Epithelial cell of proximal tubule (primary cell): ENCODE measurements at regions not wholly inside any gene's neighbourhood (a gene's known extent, or its start where the extent isn't known, plus 50 kb on each side); places are given as distances from the start of the nearest gene placed in this dataset.

ENCODE experiments used
- DNase-seq: peaks from one replicate; pipeline ENCODE4 v3.0.0-alpha.2; 2011; ENCODE audit warnings: low read depth
- H3K4me3 ChIP-seq: 2 replicates; pipeline ENCODE4 v1.5.1; 2011; ENCODE audit warnings: low read depth, mild to moderate bottlenecking, low read length
- CTCF ChIP-seq: conservative IDR thresholded peaks from 2 replicates; pipeline ENCODE4 v1.5.1; 2012; ENCODE audit warnings: low read depth, mild to moderate bottlenecking, low read length

- DNase-seq: no peak
- no peak overlapping the region for H3K4me3 ChIP-seq
- TF ChIP-seq CTCF: no peak
Measured at GRCh38 chr1:232473324-232473723, 156.6 kb downstream of the SIPA1L2 start.

GRCh38 chr1:232472485-232473041 is 157.4 kb downstream of the SIPA1L2 start:
- DNase-seq: no peak

GRCh38 chr1:232471250-232471649 is 158.7 kb downstream of the SIPA1L2 start:
- H3K4me3 ChIP-seq: no peak overlapping the region
- DNase-seq: no peak
- no peak for TF ChIP-seq CTCF

More at GRCh38 chr1:232472485-232473041, 157.4 kb downstream of the SIPA1L2 start:
- no peak overlapping the region for H3K4me3 ChIP-seq
- no peak for TF ChIP-seq CTCF

- no peak for TF ChIP-seq CTCF
- DNase-seq: no peak
- no peak overlapping the region for H3K4me3 ChIP-seq
Measured at GRCh38 chr1:232470711-232471110, 159.2 kb downstream of the SIPA1L2 start.

- no peak for DNase-seq
- no peak for TF ChIP-seq CTCF
Measured at GRCh38 chr1:232468249-232468648, 161.7 kb downstream of the SIPA1L2 start.

GRCh38 chr1:232467073-232467760 is 162.7 kb downstream of the SIPA1L2 start:
- no peak for DNase-seq
- H3K4me3 ChIP-seq: no peak overlapping the region
- TF ChIP-seq CTCF: no peak

More at GRCh38 chr1:232468249-232468648, 161.7 kb downstream of the SIPA1L2 start:
- H3K4me3 ChIP-seq: no peak overlapping the region

GRCh38 chr1:232464325-232464724 is 165.6 kb downstream of the SIPA1L2 start:
- no peak for DNase-seq
- TF ChIP-seq CTCF: no peak
- H3K4me3 ChIP-seq: no peak overlapping the region
